Right hindlimb (tissue), 1 donor: ENCODE measurements at regions not wholly inside any gene's neighbourhood (a gene's known extent, or its start where the extent isn't known, plus 50 kb on each side); places are given as distances from the start of the nearest gene placed in this dataset.

Experiments used
- DNase-seq: peaks from one replicate; pipeline ENCODE4 v3.0.0-alpha.2; 2018

DNA sequence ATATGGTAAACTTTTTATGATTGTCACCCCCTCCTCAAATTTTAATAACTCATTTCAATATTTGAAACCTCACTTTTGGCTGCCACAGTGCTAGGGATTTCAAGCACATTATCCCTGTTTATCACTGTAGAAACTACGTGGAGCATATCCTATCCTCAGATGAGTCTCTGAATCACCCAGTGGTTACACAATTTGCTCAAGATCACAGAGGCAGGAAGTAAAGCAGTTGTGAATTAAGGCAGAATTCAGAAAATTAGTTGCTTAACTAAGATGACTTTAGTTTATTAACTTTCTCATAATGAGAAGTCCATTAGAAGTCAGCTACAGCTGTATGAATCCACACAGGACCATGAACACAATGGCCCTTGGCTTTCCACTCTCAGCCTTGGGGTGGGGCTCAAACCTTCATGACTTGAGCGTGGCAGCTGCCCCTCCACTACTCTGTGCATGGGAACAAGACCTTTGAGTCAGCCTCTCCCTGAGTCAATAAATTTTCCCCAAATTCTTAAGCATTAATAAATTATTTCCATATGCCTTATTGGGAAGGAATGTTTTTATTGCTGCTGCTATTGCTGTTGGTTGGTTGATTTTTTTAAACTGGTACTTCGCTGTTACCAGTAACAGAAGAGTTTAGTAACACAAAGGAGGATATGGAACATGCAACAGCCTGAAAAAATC is 369.0 kb downstream of the CBLN2 start:
- DNase-seq, result no peak

DNA sequence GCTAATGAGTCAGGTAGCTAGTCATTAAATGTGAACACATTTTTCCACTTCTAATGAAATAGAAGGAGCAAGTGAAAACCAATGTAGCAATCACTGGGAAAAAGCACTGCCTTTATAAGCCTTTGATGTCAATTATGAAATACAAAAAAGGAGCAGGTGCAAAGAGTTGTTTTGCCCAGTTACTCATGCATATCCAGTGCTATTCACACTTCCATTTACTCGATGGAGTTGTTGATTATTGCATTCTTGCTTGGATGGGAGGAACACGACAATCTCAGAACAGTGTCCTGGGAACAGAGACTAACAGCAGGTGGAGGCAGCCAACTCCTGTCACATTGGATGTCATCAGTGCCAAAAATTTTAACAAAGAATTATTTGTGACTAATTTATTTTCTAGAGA is 372.5 kb downstream of the CBLN2 start:
- no peak for DNase-seq

GRCh38 chr18:72161691-72162090 is 382.5 kb downstream of the CBLN2 start:
- no peak for DNase-seq

- no peak for DNase-seq
These were observed 383.4 kb downstream of the CBLN2 start for GRCh38 chr18:72160510-72161445.

GRCh38 chr18:72155327-72155726 is 388.8 kb downstream of the CBLN2 start:
- peak; percentile 18 for DNase-seq

DNA sequence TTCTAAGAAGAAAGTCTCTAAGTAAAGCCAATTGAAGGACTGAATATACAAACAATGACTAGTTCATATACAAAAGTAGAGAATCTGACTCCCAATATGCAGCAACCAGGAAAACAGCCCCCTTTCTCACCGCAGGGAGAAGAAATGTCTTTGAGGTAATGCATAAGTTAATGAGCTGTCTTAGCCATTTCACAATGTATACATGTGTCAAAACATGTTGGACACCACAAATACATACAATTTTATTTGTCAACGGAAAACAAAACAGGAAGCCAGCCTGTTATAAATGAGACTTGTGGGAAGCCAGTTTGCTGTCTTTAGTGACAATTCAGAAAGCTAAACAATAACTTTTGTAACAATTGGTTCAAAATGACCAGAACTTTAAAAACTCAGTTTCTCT is 389.2 kb downstream of the CBLN2 start:
- no peak for DNase-seq

- DNase-seq, result no peak
These were observed 391.2 kb downstream of the CBLN2 start for GRCh38 chr18:72152935-72153334.

DNA sequence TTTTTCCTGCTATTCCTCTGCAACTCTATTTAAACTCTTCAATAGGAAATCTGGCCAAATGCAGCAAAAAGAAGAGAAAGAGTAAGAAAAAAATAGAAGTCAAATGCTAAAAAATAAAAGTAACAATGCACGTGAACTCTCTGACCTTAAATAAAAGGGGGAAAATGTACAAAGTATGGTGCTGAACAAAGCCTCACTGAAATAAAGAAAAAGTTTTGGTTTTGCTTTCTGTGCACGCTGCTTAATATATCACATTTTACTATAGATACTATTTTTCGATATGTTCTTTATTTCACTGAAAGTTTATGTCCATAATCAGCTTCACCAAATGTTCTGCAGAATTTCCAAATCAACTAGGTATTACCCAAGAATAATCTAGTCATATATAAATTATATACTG is 396.3 kb downstream of the CBLN2 start:
- DNase-seq, result no peak

DNA sequence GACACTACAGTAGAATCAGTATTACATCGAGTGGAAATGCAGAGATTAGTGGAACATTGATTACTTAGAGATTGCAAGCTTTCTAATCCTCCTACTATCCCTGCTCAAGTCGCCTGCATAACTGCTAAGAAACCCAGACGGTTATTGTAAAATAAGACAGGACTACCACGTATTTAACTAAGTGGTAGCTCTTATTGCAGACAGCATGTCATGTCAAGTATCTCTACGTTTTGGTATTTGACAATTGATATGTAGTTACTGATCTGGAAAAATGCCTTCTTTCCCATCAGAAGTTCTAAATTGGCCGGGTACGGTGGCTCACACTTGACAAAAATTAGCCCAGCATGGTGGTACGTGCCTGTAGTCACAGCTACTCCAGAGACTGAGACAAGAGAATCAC is 404.1 kb downstream of the CBLN2 start:
- DNase-seq, result no peak

GRCh38 chr18:72128649-72129048 is 415.5 kb downstream of the CBLN2 start:
- no peak for DNase-seq

DNA sequence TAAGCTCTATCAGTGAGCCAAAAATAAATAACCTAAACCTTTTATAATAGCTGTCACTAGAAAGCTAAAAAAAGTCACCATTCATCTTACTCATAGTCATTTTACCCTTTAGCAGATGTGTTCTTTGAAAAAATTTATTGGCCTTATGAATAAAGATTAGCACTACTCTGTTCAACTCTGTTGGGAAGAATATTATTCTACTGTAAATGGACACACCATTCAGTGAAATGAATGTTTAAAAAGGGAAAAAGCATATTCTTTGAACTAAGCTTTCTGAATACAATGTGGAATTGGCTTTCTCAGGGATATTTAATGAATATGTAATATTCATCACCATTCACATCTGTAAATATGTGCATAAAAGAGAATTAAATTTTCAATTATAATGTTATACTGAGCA is 422.0 kb downstream of the CBLN2 start:
- no peak for DNase-seq

- no peak for DNase-seq
These were observed 425.1 kb downstream of the CBLN2 start for GRCh38 chr18:72119082-72119481.

- no peak for DNase-seq
These were observed 429.1 kb downstream of the CBLN2 start for GRCh38 chr18:72114801-72115594.

DNA sequence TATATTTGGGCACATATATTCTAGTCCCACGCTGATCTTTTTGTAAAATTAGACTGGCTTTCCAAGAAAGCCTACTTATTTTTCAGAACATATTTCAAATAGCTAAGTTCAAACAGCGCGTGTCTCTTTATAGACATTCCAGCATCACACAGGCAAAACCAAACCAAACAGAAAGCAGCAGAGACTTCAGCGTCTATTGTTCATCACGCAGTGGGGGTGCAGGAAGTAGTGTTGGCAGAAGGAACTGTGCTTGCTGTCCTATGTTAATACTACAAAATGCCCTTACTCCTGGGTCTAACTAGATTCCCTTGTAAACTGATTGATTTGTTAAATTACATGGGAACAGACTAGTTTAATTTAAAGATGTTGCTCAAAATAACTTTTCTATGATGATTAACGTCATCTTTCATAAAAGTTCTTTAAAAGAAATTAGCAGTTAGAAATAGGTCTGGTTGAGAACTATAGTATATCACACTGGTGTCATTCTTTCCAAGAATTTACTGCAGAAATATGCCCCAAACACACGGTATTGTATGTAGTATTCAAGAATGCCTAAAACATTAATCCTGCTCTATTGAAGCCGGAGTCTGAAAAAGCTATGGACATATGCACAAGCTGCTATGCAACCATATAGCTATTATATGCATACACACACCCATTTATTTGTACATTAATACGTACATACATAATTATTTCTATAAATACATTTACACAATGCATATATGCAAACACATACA is 436.3 kb downstream of the CBLN2 start:
- peak; percentile 26 for DNase-seq

- DNase-seq, result no peak
These were observed 439.3 kb downstream of the CBLN2 start for GRCh38 chr18:72104851-72105250.

DNA sequence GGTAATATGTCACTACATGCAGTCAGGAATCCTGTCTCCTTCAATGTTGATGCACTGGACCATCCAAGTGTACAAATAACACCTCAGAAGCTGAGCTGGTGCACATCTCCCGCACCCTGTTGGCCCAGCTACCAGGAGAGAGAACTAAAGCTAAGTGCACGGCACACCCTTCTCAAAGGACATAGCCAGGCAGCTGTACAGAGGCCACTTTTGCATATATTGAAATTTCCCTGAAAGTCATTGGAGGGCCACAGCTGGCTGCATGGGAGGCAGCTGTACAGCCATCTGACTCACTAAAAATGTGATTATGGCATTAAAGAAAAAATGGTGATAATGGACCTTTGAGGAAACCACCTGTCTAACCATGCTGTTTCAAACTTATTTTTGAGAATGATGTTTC is 441.7 kb downstream of the CBLN2 start:
- DNase-seq, result no peak

DNA sequence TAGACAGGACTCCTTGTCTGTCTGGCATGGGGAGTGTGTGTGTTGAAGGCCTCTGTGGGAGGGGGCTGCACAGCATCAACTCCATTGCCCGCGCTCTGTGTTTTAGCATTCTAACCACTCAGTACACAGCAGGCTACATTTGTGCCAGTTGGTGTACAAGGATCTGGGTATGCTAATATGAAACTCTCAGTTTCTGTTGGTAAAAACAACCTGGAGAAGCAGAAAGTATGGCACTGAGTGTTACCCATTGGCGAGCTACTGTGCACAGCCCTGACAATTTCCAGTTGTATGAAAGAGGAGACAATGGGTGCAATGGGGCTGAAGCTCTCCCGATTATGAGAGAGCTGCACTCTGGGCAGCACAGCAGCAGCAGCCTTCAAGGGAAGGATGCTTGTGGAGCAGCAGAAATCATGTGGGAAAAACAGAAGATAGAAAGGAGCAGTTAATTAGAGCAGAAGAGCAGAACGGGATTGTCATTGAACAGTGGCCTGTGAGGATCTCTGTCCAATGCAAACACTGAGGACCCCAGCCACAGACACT is 443.6 kb downstream of the CBLN2 start:
- DNase-seq, result no peak

- DNase-seq, result no peak
These were observed 452.8 kb downstream of the CBLN2 start for GRCh38 chr18:72091369-72091768.

GRCh38 chr18:72089432-72089831 is 454.7 kb downstream of the CBLN2 start:
- DNase-seq, result no peak

DNA sequence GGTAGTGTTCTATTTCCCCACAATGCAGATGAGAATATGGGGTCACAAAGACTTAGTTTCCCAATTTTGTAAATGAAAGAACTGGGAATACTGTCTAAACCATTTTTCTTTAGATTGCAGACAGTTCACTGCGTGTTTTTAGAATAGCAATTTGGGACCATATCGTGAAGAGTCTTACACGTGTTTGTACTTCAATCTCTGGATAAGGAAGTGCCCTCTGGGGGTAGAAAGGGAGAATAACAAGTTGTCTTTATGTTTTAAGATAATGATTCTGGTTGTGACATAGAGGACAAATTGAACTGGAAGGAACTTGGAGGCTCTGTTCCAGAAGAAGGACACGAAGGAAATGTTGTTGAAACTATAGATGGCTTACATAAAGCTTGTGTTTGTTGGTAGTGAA is 457.7 kb downstream of the CBLN2 start:
- DNase-seq, result no peak

DNA sequence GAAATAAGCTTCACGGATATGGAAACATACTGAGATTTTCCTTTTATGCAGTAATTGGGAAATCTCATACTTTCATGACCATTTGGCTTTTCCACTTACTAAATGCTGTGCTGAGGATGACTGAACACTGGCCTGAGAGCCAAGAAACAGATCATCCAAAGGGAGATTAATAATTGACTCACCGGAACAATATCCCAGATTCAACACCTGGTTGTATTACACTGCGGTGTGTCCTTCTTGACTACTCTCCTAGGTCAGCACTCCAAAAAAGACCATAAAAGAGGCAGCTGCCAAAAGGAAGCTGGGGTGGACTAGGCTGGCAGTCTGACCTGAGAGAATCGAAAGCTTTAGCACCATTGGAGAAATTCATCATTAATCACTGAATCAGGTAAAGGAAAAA is 469.1 kb downstream of the CBLN2 start:
- no peak for DNase-seq

DNA sequence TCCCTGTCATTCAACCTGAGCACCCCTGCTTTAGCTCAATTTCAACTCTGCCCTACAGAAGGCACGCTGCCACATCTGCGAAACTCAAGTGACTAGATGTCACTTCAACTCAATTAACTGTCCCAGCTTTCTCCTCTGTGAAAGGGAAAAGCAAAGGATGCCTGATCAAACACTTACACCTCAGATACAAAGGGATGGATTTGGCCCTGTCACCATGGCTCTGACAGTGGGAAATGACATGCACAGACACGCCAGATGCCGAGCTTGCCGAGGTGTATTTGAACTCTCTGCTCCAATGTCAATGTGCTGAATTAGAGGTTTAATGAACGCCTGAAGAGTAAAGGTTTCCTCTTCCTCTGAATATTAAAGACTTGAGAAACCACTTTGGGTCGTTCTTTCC is 481.1 kb downstream of the CBLN2 start:
- no peak for DNase-seq

GRCh38 chr18:72058851-72059250 is 485.3 kb downstream of the CBLN2 start:
- no peak for DNase-seq
